Spleen (tissue), 11 donors: ENCODE measurements at regions not wholly inside any gene's neighbourhood (a gene's known extent, or its start where the extent isn't known, plus 50 kb on each side); places are given as distances from the start of the nearest gene placed in this dataset.

ENCODE experiments used
- DNase-seq: peaks from one replicate; pipeline ENCODE4 v3.0.0-alpha.2; 2020
- H3K27ac ChIP-seq, 8 donors: fragments of 200-600 bp; sonication (generic) in 7 of 8; 1 replicate in 4 of 8; 2 replicates in 4 of 8; pipeline versions ENCODE4 v1.5.0 to v1.8.0; 2016 to 2021; ENCODE audit warnings: inconsistent platforms in 4 of 8, mild to moderate bottlenecking in 4 of 8, moderate library complexity in 1 of 8
- H3K27me3 ChIP-seq, 7 donors: fragments of 200-600 bp; sonication (generic) in 6 of 7; replicated peaks in 1 of 7; 1 replicate in 4 of 7; 2 replicates in 3 of 7; pipeline versions ENCODE4 v1.5.0 to v1.8.0; 2016 to 2021; ENCODE audit warnings: inconsistent platforms in 3 of 7, mild to moderate bottlenecking in 1 of 7
- H3K36me3 ChIP-seq, 6 donors: fragments of 200-600 bp; sonication (generic) in 5 of 6; 1 replicate in 4 of 6; 2 replicates in 2 of 6; pipeline versions ENCODE4 v1.5.0 to v1.8.0; 2016 to 2021; ENCODE audit warnings: inconsistent platforms in 2 of 6
- H3K4me1 ChIP-seq, 6 donors: fragments of 200-600 bp; sonication (generic) in 5 of 6; 1 replicate in 3 of 6; 2 replicates in 3 of 6; pipeline versions ENCODE4 v1.5.0 to v1.8.0; 2016 to 2021; ENCODE audit warnings: inconsistent platforms in 3 of 6
- H3K4me3 ChIP-seq, 8 donors: fragments of 200-600 bp; sonication (generic) in 7 of 8; 1 replicate in 4 of 8; 2 replicates in 4 of 8; pipeline versions ENCODE4 v1.5.0 to v1.8.0; 2016 to 2021; ENCODE audit warnings: inconsistent platforms in 4 of 8, mild to moderate bottlenecking in 4 of 8, moderate library complexity in 2 of 8
- H3K9me3 ChIP-seq, 8 donors: fragments of 200-600 bp; sonication (generic) in 7 of 8; 1 replicate in 4 of 8; 2 replicates in 4 of 8; pipeline versions ENCODE4 v1.5.0 to v1.8.0; 2016 to 2021; ENCODE audit warnings: inconsistent platforms in 4 of 8
- CTCF ChIP-seq, 11 experiments: fragments of 200-600 bp in 7 of 11; fragments of 450-650 bp in 4 of 11; sonication (generic) in 4 of 11; IDR thresholded peaks in 8 of 11; conservative IDR thresholded peaks in 3 of 11; 1 replicate in 7 of 11; 2 replicates in 4 of 11; pipeline versions ENCODE4 v1.4.0 to v1.8.0; 2016 to 2021; ENCODE audit warnings: antibody characterized with exemption in 11 of 11, inconsistent platforms in 4 of 11, mild to moderate bottlenecking in 1 of 11
- POLR2A ChIP-seq, 3 donors: fragments of 450-650 bp; IDR thresholded peaks; one replicate each; pipeline ENCODE4 v1.5.1; 2017; ENCODE audit warnings: antibody characterized with exemption in 3 of 3, mild to moderate bottlenecking in 1 of 3
- POLR2AphosphoS5 ChIP-seq, 3 donors: sonication (generic); formaldehyde crosslinking; IDR thresholded peaks; one replicate each; pipeline ENCODE4 v1.5.1; 2017; ENCODE audit warnings: antibody characterized with exemption in 3 of 3
- WGBS, 5 donors: extraction: QIAGEN DNeasy Blood & Tissue Kit in 3 of 5; methylation state at CpG; one replicate each; pipeline versions ENCODE4 v1.1.5 to v1.1.7; 2013 to 2018; 5-methylcytosine and 5-hydroxymethylcytosine counted together
- intact Hi-C: fragments of 100-400 bp; cut with DNase I; formaldehyde crosslinking; loops from one replicate; pipeline ENCODE4 v1.15.0; 2023; ENCODE audit warnings: low total_unique reads
- donor health status: healthy with polysubstance abuse.
- donor health status: DM: no; HTN: no; CAD: no; lungs with moderate emphysema.
- donor health status: DM: no; HTN: no; CAD: no.
- donor health status: Bipolar disorder and iron deficiency.
- donor health status: healthy.
- donor health status: DM: no; HTN: no; CAD: no.
- donor health status: DM: yes; HTN: yes; CAD: no.

DNA sequence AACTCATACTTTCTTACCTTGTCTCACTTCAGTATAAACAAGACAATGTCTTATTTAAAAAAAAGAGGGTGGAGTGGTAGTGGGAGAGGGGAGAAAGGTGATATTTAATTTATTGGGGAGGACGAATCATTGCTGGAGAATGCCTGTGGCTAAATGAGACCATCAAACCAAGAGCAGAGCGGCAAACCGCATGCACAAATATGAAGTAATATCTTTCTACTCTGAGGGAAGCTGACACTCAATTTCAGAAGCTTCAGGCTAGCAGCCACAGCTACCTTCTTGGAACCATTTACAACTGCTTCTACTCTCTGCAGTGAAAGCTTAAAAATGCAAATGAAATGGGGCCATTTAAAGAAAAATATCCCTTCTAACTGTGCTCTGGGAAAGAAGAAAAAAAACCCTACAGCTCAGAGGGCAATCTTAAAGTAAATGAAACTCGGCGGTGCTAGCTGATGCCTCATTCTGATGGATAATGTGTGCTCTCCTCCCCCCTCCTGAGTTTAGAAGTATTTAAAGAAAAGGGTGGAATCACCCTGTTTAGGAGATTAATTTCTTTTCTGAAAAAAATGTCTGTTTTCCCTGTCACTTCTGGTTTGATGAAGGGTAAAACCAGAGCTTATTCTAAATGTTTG is 178.2 kb upstream of the CAMK1G start:
- no peak overlapping the region for H3K27ac ChIP-seq
- WGBS, 5 donors, result 38 to 60% (median 44%) methylated on average over 5 of the region's 5 CpGs
- intact Hi-C loops, result no loop called here
- no peak for DNase-seq
- peaks cover 0 to 26% (median 0%) of the 10 kb centered on the region in 7 donors for H3K27me3 ChIP-seq
- no peaks in the 10 kb centered on the region for H3K36me3 ChIP-seq
- H3K9me3 ChIP-seq, result no peaks in the 10 kb centered on the region
- no peak for TF ChIP-seq POLR2A (IDR thresholded peaks at IDR 0.05)
- TF ChIP-seq POLR2AphosphoS5 (IDR thresholded peaks at IDR 0.05), result no peak
- H3K4me3 ChIP-seq, result no peak overlapping the region
- no peaks in the 10 kb centered on the region for H3K4me1 ChIP-seq

DNA sequence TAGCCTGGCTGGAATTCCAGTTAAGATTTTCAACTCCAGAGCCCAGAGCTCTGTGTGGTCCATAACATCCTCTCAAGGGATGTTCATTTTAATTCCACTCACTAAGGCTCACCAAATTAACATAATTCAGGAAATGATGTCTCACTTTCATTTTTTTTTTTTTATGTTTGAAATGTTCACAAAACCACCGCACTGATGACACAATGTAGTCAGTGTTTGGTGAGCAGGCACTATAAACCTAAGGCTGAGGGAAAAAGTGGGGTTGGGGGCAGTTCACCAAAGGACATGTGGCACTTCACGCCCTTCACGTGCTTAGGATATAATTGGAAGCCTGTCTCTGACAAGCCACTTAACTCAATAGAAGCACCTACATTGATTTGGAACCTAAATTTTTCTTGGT is 177.3 kb upstream of the CAMK1G start:
- no peak for TF ChIP-seq POLR2AphosphoS5 (IDR thresholded peaks at IDR 0.05)
- TF ChIP-seq CTCF (IDR thresholded peaks at IDR 0.05 in 8 of 11, conservative IDR thresholded peaks at IDR 0.05 in 3 of 11), result no peak
- no peak for TF ChIP-seq POLR2A (IDR thresholded peaks at IDR 0.05)
- WGBS, 5 donors, result 52 to 67% (median 65%) methylated on average over 3 of the region's 3 CpGs

DNA sequence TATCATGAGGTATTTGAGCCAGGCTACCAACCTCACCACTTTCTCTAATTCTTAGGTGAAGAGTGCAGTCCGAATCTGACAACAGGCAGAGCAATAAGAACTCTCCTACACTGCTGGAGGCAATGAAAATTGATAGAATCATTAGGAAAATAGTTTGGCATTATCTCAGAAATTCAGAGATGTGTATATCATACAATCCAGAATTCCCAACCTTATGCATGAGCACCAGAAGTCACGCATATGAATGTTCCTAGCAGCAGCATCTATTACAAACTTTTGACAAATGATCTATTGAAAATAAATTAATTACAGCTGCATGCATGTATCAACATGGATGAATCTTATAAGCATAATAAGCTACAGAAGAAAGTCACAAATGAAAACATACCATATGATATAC is 176.9 kb upstream of the CAMK1G start:
- WGBS, 5 donors, result 74 to 85% (median 77%) methylated on average over 2 of the region's 2 CpGs
- DNase-seq, result no peak
- H3K27me3 ChIP-seq, result peaks cover 0 to 20% (median 0%) of the 10 kb centered on the region in 7 donors
- intact Hi-C loops, result no loop called here
- H3K27ac ChIP-seq, result no peak overlapping the region
- peaks cover 0 to 7% (median 0%) of the 10 kb centered on the region in 6 donors for H3K4me1 ChIP-seq
- H3K36me3 ChIP-seq, result no peaks in the 10 kb centered on the region
- H3K9me3 ChIP-seq, result no peaks in the 10 kb centered on the region
- no peak for TF ChIP-seq POLR2AphosphoS5 (IDR thresholded peaks at IDR 0.05)
- no peak overlapping the region for H3K4me3 ChIP-seq

More for the DNA sequence above, 177.3 kb upstream of the CAMK1G start:
- Histone ChIP-seq H3K36me3 (no peaks in the 10 kb centered on the region), H3K27me3 (peaks cover 0 to 22% (median 0%) of the 10 kb centered on the region in 7 donors), H3K4me1 (peaks cover 0 to 5% (median 0%) of the 10 kb centered on the region in 6 donors), H3K27ac (no peak overlapping the region), H3K9me3 (no peaks in the 10 kb centered on the region), H3K4me3 (no peak overlapping the region)
- intact Hi-C loops, result no loop called here
- DNase-seq, result no peak

- Histone ChIP-seq H3K27ac (no peak overlapping the region), H3K9me3 (no peaks in the 10 kb centered on the region), H3K4me1 (peaks cover 0 to 17% (median 0%) of the 10 kb centered on the region in 6 donors), H3K4me3 (no peak overlapping the region), H3K27me3 (peaks cover 0 to 26% (median 0%) of the 10 kb centered on the region in 7 donors), H3K36me3 (no peaks in the 10 kb centered on the region)
- WGBS, 5 donors, result 76 to 86% (median 77%) methylated on average over 2 of the region's 2 CpGs
- intact Hi-C loops, result no loop called here
- TF ChIP-seq POLR2AphosphoS5 (IDR thresholded peaks at IDR 0.05), result no peak
- TF ChIP-seq CTCF (IDR thresholded peaks at IDR 0.05 in 8 of 11, conservative IDR thresholded peaks at IDR 0.05 in 3 of 11), result no peak
- no peak for TF ChIP-seq POLR2A (IDR thresholded peaks at IDR 0.05)
- no peak for DNase-seq
These were observed 173.7 kb upstream of the CAMK1G start for GRCh38 chr1:209409780-209410179.

DNA sequence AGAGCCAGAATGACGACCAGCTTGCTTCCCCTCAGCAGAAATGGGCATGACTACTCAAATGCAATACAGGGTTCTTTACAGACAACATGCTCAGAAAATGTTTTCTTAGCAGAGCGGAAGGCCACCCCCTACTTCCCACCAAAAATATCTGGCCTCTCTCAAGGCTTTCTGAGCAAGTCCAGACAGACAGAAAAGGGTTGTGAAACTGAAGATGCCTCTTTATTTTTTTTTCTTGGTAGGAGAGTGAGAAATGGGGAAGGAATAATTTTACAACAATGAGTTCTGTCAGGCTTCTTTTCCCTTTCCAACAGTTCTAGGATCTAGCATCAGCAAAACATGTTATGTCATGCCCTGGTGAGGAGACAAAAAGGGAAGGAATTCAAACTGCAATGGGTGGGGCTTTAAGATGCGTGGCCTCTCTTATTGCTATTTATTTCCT is 172.0 kb upstream of the CAMK1G start:
- H3K27ac ChIP-seq, result peak overlapping the region in 3 of 8 donors; percentile 46 to 55 (median 54)
- H3K36me3 ChIP-seq, result no peaks in the 10 kb centered on the region
- H3K27me3 ChIP-seq, result peaks cover 0 to 37% (median 0%) of the 10 kb centered on the region in 7 donors
- no peak for DNase-seq
- H3K4me3 ChIP-seq, result no peak overlapping the region
- TF ChIP-seq POLR2A (IDR thresholded peaks at IDR 0.05), result no peak
- no peak for TF ChIP-seq POLR2AphosphoS5 (IDR thresholded peaks at IDR 0.05)
- no peak for TF ChIP-seq CTCF (IDR thresholded peaks at IDR 0.05 in 8 of 11, conservative IDR thresholded peaks at IDR 0.05 in 3 of 11)
- no peaks in the 10 kb centered on the region for H3K9me3 ChIP-seq
- intact Hi-C loops, result no loop called here
- 23 to 41% (median 37%) methylated on average over 3 of the region's 3 CpGs for WGBS, 5 donors
- peaks cover 0 to 17% (median 0%) of the 10 kb centered on the region in 6 donors for H3K4me1 ChIP-seq
